Activated T-helper 17 cell treated with anti-CD3 and anti-CD28 coated beads, Interleukin-2, amount 50 U/mL, for 72 hours (primary cell): ENCODE measurements at regions not wholly inside any gene's neighbourhood (a gene's known extent, or its start where the extent isn't known, plus 50 kb on each side); places are given as distances from the start of the nearest gene placed in this dataset.
"Not testable (repeated sequence)": the region's sequence is repeated elsewhere in the genome, so short reads cannot be mapped to it uniquely, and the experiment has no call there.

Source experiments
- ATAC-seq: fragments of 150-1000 bp; cut with Tn5 transposase; replicated peaks from 2 replicates; pipeline ENCODE4 v1.10.0; 2021; ENCODE audit warnings: mild to moderate bottlenecking, moderate library complexity
- H3K27ac Mint-ChIP-seq: one replicate; pipeline ENCODE4 v1.8.0; 2022; ENCODE audit warnings: mixed read lengths
- H3K27me3 Mint-ChIP-seq: one replicate; pipeline ENCODE4 v1.8.0; 2022; ENCODE audit warnings: mixed read lengths
- H3K36me3 Mint-ChIP-seq: one replicate; pipeline ENCODE4 v1.8.0; 2022; ENCODE audit warnings: low read depth, mild to moderate bottlenecking, mixed read lengths
- H3K4me1 Mint-ChIP-seq: one replicate; pipeline ENCODE4 v1.8.0; 2022; ENCODE audit warnings: mixed read lengths
- H3K4me3 Mint-ChIP-seq: one replicate; pipeline ENCODE4 v1.8.0; 2022; ENCODE audit warnings: mild to moderate bottlenecking, mixed read lengths
- H3K9me3 Mint-ChIP-seq: one replicate; pipeline ENCODE4 v1.8.0; 2022; ENCODE audit warnings: mixed read lengths

DNA sequence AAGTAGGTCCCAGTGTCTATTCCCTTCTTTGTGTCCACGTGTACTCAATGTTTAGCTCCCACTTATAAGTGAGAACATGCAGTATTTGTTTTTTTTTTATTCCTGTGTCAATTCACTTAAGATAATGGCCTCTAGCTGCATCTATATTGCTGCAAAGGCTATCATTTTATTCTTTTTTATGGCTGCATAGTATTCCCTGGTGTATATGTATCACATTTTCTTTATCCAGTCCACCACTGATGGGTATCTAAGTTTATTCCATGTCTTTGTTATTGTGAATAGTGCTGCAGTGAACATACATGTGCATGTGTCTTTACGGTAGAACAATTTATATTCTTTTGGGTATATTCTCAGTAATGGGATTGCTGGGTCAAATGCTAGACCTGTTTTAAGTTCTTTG, 329.4 kb downstream of the MEX3B start:
- H3K4me1 Mint-ChIP-seq, ATAC-seq, H3K9me3 Mint-ChIP-seq, H3K36me3 Mint-ChIP-seq, H3K27ac Mint-ChIP-seq, H3K4me3 Mint-ChIP-seq: not testable (repeated sequence)
- H3K27me3 Mint-ChIP-seq = peaks cover 14% of the 10 kb centered on the region

DNA sequence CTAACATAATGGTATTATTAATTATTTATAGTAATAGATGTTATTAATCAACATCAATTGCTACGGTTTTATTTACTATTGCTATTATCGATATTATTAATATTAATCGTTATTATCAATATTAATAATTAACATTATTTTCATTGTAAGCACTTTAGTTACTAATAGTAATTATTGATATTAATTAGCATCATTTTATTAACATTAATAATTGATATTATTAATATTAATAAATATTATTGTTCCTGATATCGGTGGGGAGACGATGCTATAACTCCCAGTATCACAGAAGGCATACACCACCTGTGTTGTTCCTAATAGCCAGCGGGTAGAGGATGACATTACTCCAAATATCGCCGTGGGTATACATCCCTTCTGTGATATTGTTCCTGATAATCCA, 335.5 kb downstream of the MEX3B start:
- Mint-ChIP-seq H3K9me3 (no peaks in the 10 kb centered on the region), H3K36me3 (no peaks in the 10 kb centered on the region), H3K27ac (no peak overlapping the region), H3K4me3 (no peak overlapping the region), H3K27me3 (peaks cover 10% of the 10 kb centered on the region), H3K4me1 (no peaks in the 10 kb centered on the region)
- no peak for ATAC-seq

DNA sequence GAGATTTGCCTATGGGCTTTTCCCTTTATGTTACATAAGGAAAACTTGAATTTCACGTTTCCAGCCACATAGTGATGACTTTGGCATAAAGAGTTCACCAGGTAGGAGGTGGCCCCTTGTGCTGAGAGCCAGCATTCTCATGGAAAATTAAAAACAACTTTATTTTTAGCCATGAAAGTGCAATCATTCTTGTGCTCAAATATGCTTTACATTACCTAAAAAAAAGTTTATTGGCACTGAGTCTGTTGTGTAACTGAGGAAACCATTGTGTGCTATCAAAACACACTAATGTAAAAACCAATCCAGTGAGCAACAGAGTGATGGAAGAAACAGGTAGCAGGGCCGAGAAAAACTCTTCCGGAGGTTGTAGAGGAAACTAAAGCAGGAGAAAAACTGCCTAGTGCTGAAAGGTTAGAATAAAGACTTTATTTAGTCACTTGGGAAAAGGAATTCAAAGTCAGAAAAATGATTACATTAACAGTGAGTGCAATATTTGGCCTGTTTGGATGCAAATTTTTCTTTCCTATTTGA, 332.9 kb upstream of the TMC3 start:
- H3K27me3 Mint-ChIP-seq, H3K9me3 Mint-ChIP-seq, H3K4me3 Mint-ChIP-seq, ATAC-seq, H3K27ac Mint-ChIP-seq, H3K36me3 Mint-ChIP-seq, H3K4me1 Mint-ChIP-seq: not testable (repeated sequence)

DNA sequence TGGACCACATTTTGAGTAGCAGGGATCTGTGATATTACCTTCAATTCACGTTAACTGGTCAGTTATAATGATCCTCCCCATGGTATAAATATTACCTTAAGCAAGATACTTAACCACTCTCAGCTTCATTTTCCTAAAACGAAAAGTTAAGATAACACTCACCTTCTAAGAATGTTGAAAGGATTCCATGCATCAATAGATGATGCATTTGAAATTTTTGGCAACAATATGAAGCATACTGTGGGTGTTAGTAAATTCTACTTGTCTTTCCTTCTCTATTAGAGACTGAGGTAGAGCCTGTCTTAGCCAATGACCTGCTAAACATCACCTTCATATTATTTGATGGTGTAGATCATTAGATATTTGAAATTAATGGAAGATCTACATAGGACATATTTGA, 331.7 kb upstream of the TMC3 start:
- ATAC-seq, H3K4me1 Mint-ChIP-seq, H3K27ac Mint-ChIP-seq, H3K9me3 Mint-ChIP-seq, H3K4me3 Mint-ChIP-seq, H3K36me3 Mint-ChIP-seq, H3K27me3 Mint-ChIP-seq: not testable (repeated sequence)

DNA sequence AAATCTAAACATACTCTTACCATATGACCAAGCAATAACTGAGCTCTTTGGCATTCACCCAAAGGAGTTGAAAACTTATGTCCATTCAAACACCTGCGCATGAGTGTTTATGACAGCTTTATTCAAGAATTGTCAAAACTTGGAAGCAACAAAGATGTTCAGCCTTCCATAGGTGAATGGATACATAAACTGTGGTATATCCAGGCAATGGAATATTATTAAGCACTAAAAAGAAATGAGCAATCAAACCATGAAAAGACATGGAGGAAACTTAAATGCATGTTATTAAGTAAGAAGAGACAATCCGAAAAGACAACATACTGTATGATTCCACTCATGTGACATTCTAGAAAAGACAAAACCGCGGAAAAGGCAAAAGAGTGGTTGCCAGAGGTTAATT, 312.0 kb upstream of the TMC3 start:
- ATAC-seq = no peak
- no peak overlapping the region for H3K4me3 Mint-ChIP-seq
- H3K4me1 Mint-ChIP-seq = no peaks in the 10 kb centered on the region
- no peaks in the 10 kb centered on the region for H3K36me3 Mint-ChIP-seq
- peaks cover 7% of the 10 kb centered on the region for H3K27me3 Mint-ChIP-seq
- no peak overlapping the region for H3K27ac Mint-ChIP-seq
- no peaks in the 10 kb centered on the region for H3K9me3 Mint-ChIP-seq

DNA sequence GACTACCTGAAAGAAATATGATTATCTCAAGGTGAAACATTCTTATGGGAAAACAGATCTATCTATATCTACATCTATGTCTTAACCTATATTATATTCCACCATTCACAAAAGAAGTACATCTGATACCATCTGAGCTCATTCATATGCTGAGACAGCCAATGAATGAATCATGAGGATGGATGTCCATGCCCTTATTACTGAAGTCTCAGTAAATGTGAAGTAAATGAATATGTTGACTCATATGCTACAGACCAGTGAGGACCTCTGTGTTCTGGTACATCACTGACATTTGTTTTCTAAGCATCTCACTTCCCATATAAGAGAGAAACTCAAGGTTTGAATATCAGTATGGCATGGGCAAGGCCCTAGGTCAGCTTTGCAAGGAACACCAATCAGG, 311.2 kb upstream of the TMC3 start:
- no peak overlapping the region for H3K27ac Mint-ChIP-seq
- H3K4me1 Mint-ChIP-seq = no peaks in the 10 kb centered on the region
- peaks cover under 1% of the 10 kb centered on the region for H3K9me3 Mint-ChIP-seq
- no peak overlapping the region for H3K4me3 Mint-ChIP-seq
- no peaks in the 10 kb centered on the region for H3K36me3 Mint-ChIP-seq
- no peak for ATAC-seq
- peaks cover 9% of the 10 kb centered on the region for H3K27me3 Mint-ChIP-seq

DNA sequence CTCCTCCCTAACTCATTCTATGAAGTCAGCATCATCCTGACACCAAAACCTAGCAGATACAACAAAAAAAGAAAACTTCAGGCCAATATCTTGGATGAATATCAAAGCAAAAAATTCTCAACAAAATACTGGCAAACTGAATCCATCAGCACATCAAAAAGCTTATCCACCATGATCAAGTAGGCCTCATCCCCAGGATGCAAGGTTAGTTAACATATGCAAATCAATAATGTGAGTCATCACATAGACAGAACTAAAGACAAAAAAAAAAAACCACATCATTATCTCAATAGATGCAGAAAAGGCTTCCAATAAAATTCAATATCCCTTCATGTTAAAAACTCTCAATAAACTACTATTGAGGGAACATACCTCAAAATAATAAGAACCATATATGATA, 306.8 kb upstream of the TMC3 start:
- H3K4me3 Mint-ChIP-seq = no peak overlapping the region
- no peaks in the 10 kb centered on the region for H3K36me3 Mint-ChIP-seq
- no peaks in the 10 kb centered on the region for H3K4me1 Mint-ChIP-seq
- no peak for ATAC-seq
- H3K9me3 Mint-ChIP-seq = peaks cover 9% of the 10 kb centered on the region
- peaks cover 18% of the 10 kb centered on the region for H3K27me3 Mint-ChIP-seq
- H3K27ac Mint-ChIP-seq = no peak overlapping the region

DNA sequence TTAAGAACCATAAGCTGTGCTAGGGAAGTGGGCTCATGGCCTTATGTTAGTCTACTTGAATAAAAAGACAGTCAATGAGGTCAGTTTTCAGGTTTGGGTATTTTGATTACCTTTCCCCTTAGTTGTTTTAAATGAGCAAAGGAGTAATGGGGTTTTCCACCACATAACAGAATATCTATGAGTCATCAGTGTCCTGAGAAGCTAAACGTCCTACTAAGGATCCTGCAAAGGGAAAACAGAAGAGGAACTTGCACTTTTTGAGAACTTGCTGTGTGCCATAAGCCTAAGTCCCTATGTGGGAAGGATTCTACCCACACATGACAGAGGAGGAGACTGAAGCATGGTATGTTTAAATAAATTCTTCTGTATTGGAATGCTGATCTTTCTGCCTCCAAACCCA, 292.8 kb upstream of the TMC3 start:
- H3K27ac Mint-ChIP-seq = no peak overlapping the region
- no peaks in the 10 kb centered on the region for H3K4me1 Mint-ChIP-seq
- no peak for ATAC-seq
- H3K9me3 Mint-ChIP-seq = no peaks in the 10 kb centered on the region
- no peak overlapping the region for H3K4me3 Mint-ChIP-seq
- H3K36me3 Mint-ChIP-seq = no peaks in the 10 kb centered on the region
- H3K27me3 Mint-ChIP-seq = no peaks in the 10 kb centered on the region

DNA sequence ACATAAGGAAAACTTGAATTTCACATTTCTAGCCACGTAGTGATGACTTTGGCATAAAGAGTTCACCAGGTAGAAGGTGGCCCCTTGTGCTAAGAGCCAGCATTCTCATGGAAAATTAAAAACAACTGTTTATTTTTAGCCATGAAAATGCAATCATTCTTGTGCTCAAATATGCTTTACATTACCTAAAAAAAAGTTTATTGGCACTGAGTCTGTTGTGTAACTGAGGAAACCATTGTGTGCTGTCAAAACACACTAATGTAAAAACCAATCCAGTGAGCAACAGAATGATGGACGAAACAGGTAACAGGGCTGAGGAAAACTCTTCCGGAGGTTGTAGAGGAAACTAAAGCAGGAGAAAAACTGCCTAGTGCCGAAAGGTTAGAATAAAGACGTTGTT, 287.0 kb upstream of the TMC3 start:
- no peaks in the 10 kb centered on the region for H3K4me1 Mint-ChIP-seq
- no peak for ATAC-seq
- H3K4me3 Mint-ChIP-seq = no peak overlapping the region
- H3K9me3 Mint-ChIP-seq = no peaks in the 10 kb centered on the region
- H3K27me3 Mint-ChIP-seq = peaks cover 4% of the 10 kb centered on the region
- H3K36me3 Mint-ChIP-seq = no peaks in the 10 kb centered on the region
- H3K27ac Mint-ChIP-seq = no peak overlapping the region

DNA sequence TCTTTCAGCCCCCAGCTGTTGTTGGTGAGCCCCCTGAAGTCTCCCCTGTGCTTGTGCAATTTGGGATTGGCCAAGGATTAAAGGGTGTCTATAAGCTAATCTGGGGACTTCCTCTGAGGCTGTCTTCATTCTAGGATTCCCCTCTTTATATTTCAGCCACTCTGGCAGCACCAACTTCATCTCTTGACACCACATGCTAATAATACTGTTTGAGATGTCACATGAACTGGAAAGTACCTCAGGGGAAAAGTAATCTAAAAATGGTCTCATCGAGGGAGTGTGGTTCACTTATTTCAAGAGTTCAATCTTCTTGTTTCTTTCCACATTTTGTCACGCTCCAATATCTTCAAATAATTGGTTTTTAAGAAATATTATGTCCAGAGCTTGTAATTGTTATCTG, 279.2 kb upstream of the TMC3 start:
- peaks cover 3% of the 10 kb centered on the region for H3K9me3 Mint-ChIP-seq
- no peaks in the 10 kb centered on the region for H3K4me1 Mint-ChIP-seq
- no peak for ATAC-seq
- H3K27ac Mint-ChIP-seq = no peak overlapping the region
- H3K27me3 Mint-ChIP-seq = peaks cover 4% of the 10 kb centered on the region
- H3K36me3 Mint-ChIP-seq = no peaks in the 10 kb centered on the region
- no peak overlapping the region for H3K4me3 Mint-ChIP-seq

DNA sequence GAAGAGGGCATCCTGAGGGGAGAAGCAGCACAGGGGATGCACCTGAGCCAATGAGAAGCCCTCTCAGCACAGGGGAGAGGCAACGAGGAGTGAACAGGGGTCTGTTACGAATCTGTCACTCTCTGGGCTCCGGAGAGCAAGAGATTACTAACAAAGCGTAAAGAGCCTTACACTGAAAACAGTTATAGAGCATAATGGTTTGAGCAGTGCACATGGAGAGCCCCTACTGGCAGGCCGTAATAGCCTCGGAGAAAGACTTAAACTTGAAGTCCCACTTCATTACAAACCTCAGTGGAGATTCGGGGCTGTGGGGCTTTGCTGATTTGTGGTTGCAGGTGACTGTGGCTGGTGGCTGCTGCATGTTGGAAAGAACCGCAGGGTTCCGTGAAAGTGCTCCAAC, 271.5 kb upstream of the TMC3 start:
- peaks cover 14% of the 10 kb centered on the region for H3K27me3 Mint-ChIP-seq
- peaks cover under 1% of the 10 kb centered on the region for H3K9me3 Mint-ChIP-seq
- ATAC-seq = no peak
- no peaks in the 10 kb centered on the region for H3K4me1 Mint-ChIP-seq
- no peaks in the 10 kb centered on the region for H3K36me3 Mint-ChIP-seq
- H3K27ac Mint-ChIP-seq = no peak overlapping the region
- H3K4me3 Mint-ChIP-seq = no peak overlapping the region

DNA sequence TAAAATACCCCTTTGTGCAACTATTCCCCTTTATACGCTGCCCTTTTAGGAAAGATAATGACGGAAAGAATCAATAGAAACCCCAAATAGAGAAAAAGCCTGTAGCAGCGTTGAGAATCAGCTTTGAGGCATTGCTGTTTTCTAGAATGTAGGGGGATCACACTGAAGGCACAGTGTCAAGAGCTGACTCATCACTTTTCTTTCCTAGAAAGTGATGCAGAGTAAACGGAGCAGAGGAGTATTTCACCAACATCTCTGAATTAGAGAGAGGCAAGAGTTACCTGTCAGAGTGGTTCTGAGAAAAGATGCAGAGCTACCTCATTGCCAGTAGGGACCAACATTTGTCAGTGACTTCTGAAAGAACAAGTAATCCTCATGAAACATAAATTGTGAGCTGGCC, 269.8 kb upstream of the TMC3 start:
- Mint-ChIP-seq H3K27ac (no peak overlapping the region), H3K27me3 (peaks cover 22% of the 10 kb centered on the region), H3K4me3 (no peak overlapping the region), H3K36me3 (no peaks in the 10 kb centered on the region), H3K4me1 (no peaks in the 10 kb centered on the region), H3K9me3 (no peaks in the 10 kb centered on the region)
- ATAC-seq = no peak

DNA sequence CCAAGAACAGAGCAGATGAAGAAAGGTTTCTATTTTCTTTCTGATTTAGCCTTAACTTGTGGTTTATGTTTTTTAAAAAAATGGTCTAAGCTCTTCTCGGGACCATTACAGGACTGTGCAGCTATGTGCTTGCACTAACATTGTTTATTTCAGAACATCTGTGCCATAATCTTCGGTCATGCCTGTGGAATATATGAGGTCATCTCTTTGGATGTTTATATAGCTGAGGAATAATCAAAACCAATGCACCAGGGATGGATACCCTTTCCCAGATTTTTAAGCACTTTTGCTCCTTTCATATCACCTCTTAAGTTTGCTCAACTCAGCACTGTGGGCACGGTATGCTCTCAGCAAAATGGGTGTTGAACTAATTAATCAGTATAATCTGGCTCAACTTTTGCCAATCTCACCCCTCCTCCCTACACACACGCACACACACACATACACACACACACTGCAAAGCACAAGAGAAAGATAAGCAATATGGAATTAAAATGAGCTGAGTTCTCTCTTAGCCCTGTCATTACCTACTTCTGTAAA, 268.5 kb upstream of the TMC3 start:
- H3K4me3 Mint-ChIP-seq = no peak overlapping the region

DNA sequence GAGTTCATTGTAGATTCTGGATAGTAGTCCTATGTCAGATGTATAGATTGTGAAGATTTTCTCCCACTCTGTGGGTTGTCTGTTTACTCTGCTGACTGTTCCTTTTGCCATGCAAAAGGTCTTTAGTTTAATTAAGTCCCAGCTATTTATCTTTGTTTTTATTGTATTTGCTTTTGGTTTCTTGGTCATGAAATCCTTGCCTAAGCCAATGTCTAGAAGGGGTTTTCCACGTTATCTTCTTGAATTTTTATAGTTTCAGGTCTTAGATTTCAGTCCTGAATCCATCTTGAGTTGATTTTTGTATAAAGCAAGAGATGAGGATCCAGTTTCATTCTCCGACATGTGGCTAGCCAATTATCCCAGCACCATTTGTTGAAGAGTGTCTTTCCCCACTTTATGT, 262.1 kb upstream of the TMC3 start:
- peaks cover 14% of the 10 kb centered on the region for H3K27me3 Mint-ChIP-seq
- not testable (repeated sequence) for H3K9me3 Mint-ChIP-seq, H3K4me1 Mint-ChIP-seq, H3K36me3 Mint-ChIP-seq, H3K4me3 Mint-ChIP-seq, H3K27ac Mint-ChIP-seq, ATAC-seq

More for the DNA sequence above, 268.5 kb upstream of the TMC3 start:
- no peak for ATAC-seq
- peaks cover 22% of the 10 kb centered on the region for H3K27me3 Mint-ChIP-seq
- no peaks in the 10 kb centered on the region for H3K4me1 Mint-ChIP-seq
- H3K36me3 Mint-ChIP-seq = no peaks in the 10 kb centered on the region
- H3K9me3 Mint-ChIP-seq = no peaks in the 10 kb centered on the region
- H3K27ac Mint-ChIP-seq = no peak overlapping the region

DNA sequence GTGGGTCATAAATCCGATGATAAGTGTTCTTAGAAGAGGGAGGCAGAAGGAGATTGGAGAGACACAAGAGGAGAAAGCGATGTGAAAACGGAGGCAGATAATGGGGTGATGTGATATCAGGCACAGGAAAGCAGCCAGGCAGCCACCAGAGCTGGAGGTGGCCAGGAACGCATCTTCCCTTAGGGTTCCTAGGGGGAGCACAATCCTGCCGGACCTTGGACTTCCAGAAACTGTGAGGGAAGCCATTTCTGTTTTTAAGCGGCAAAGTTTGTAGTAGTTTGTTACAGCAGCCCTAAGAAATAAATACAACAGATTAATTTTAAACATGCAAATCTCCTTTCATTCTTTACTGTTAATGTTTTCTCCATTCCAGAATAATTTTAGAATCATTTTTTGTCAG, 259.9 kb upstream of the TMC3 start:
- Mint-ChIP-seq H3K36me3 (no peaks in the 10 kb centered on the region), H3K27me3 (peaks cover 5% of the 10 kb centered on the region), H3K4me1 (no peaks in the 10 kb centered on the region), H3K4me3 (no peak overlapping the region), H3K27ac (no peak overlapping the region), H3K9me3 (no peaks in the 10 kb centered on the region)
- ATAC-seq = no peak

DNA sequence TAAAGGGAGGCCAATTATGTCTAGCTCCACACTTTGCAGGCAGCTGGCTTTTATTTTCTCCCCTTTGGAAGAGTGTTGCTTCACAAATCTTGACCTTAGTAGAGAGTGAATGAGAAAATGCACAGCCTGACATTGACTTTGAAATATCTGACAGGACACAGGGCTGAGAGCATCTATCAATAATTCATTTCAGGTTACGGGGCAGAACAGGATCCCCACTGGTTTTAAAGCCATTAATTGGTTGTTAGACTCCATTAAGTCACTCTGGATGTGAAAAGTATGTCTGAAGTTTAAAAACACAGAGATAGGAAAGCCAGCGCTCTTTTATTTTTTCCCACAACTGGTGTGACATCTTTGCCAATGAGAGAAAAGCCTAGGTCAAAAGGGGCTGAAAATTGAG, 251.9 kb upstream of the TMC3 start:
- Mint-ChIP-seq H3K36me3 (no peaks in the 10 kb centered on the region), H3K4me3 (no peak overlapping the region), H3K4me1 (no peaks in the 10 kb centered on the region), H3K27me3 (peaks cover 12% of the 10 kb centered on the region), H3K27ac (no peak overlapping the region), H3K9me3 (no peaks in the 10 kb centered on the region)
- ATAC-seq = no peak
